Esophagus squamous epithelium (tissue), 5 donors: ENCODE measurements at regions not wholly inside any gene's neighbourhood (a gene's known extent, or its start where the extent isn't known, plus 50 kb on each side); places are given as distances from the start of the nearest gene placed in this dataset.
A peak's percentile ranks its signal among the peaks of the same experiment; 100 is the strongest.

Experiments
- DNase-seq: peaks from one replicate; lab custom pipeline; 2025; lab: John Stamatoyannopoulos, UW
- H3K27ac ChIP-seq, 4 donors: fragments of 200-600 bp; sonication (generic); one replicate each; pipeline ENCODE4 v1.5.1; 2016 to 2019; ENCODE audit warnings: mild to moderate bottlenecking in 1 of 4
- H3K27me3 ChIP-seq, 4 donors: fragments of 200-600 bp; sonication (generic); 1 replicate in 3 of 4; 2 replicates in 1 of 4; pipeline versions ENCODE4 v1.5.1 to v1.6.0; 2017 to 2021; ENCODE audit warnings: antibody characterized with exemption in 1 of 4
- H3K36me3 ChIP-seq, 3 donors: fragments of 200-600 bp; sonication (generic); one replicate each; pipeline ENCODE4 v1.5.1; 2016 to 2019
- H3K4me1 ChIP-seq, 3 donors: fragments of 200-600 bp; sonication (generic); one replicate each; pipeline ENCODE4 v1.5.1; 2017 to 2019
- H3K4me3 ChIP-seq, 4 donors: fragments of 200-600 bp; sonication (generic); 1 replicate in 3 of 4; 2 replicates in 1 of 4; pipeline ENCODE4 v1.5.1; 2016 to 2019; ENCODE audit warnings: mild to moderate bottlenecking in 2 of 4, moderate library complexity in 1 of 4
- H3K9me3 ChIP-seq, 3 donors: fragments of 200-600 bp; sonication (generic); one replicate each; pipeline ENCODE4 v1.5.1; 2016 to 2019
- POLR2A ChIP-seq, 4 donors: fragments of 450-650 bp; IDR thresholded peaks; one replicate each; pipeline ENCODE4 v1.6.1; 2017; ENCODE audit warnings: antibody characterized with exemption in 4 of 4, mild to moderate bottlenecking in 4 of 4, moderate library complexity in 3 of 4
- WGBS, 2 donors: methylation state at CpG; one replicate each; pipeline ENCODE4 v1.1.5; 2018; 5-methylcytosine and 5-hydroxymethylcytosine counted together
- intact Hi-C: fragments of 100-400 bp; cut with DNase I; formaldehyde crosslinking; loops from one replicate; pipeline ENCODE4 v1.15.0; 2022
- TF ChIP-seq, protein P1 (sequence below), 6 experiments: fragments of 450-650 bp in 4 of 6; fragments of 200-600 bp in 2 of 6; sonication (generic) in 2 of 6; IDR thresholded peaks; one replicate each; pipeline ENCODE4 v1.5.1; 2016 to 2019; ENCODE audit warnings: antibody characterized with exemption in 6 of 6, mild to moderate bottlenecking in 4 of 6, moderate library complexity in 4 of 6
- donor health status: DM: yes; HTN: yes; CAD: no.

DNA sequence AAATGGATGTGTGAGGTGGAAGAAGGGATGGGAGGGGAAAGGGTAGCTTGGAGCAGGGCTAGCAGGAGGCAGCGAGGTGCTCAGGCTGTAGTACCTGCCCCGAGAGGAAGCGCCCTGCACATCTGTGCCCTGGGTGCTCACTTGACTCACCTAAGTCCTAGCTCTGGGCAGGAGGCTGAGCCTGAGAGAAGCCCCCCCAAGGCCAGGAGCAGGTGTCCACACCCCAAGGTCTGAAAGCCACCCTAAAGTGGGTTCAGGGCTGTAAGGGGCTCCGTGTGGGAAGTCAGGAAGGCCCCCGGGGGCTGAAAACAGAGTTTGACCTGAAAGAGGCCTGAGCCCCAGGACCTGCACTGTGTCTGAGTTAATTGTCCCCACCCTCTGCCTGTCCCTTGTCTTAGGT, 95.8 kb upstream of the PODXL start:
- H3K36me3 ChIP-seq = no peaks in the 10 kb centered on the region
- H3K27me3 ChIP-seq = peaks cover 0 to 4% (median 0%) of the 10 kb centered on the region in 4 donors
- intact Hi-C loops = no loop called here
- no peak overlapping the region for H3K4me3 ChIP-seq
- no peak for DNase-seq
- H3K9me3 ChIP-seq = no peaks in the 10 kb centered on the region
- H3K4me1 ChIP-seq = peaks cover 0 to 6% (median 0%) of the 10 kb centered on the region in 3 donors
- no peak overlapping the region for H3K27ac ChIP-seq
- WGBS, 2 donors = 50 to 82% methylated on average over 1 to 3 of the region's 5 CpGs
- TF ChIP-seq, protein P1, sequence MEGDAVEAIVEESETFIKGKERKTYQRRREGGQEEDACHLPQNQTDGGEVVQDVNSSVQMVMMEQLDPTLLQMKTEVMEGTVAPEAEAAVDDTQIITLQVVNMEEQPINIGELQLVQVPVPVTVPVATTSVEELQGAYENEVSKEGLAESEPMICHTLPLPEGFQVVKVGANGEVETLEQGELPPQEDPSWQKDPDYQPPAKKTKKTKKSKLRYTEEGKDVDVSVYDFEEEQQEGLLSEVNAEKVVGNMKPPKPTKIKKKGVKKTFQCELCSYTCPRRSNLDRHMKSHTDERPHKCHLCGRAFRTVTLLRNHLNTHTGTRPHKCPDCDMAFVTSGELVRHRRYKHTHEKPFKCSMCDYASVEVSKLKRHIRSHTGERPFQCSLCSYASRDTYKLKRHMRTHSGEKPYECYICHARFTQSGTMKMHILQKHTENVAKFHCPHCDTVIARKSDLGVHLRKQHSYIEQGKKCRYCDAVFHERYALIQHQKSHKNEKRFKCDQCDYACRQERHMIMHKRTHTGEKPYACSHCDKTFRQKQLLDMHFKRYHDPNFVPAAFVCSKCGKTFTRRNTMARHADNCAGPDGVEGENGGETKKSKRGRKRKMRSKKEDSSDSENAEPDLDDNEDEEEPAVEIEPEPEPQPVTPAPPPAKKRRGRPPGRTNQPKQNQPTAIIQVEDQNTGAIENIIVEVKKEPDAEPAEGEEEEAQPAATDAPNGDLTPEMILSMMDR (IDR thresholded peaks at IDR 0.05) = no peak
- no peak for TF ChIP-seq POLR2A (IDR thresholded peaks at IDR 0.05)

- intact Hi-C loops = no loop called here
- Histone ChIP-seq H3K4me1 (peaks cover 0 to 6% (median 0%) of the 10 kb centered on the region in 3 donors), H3K27ac (no peak overlapping the region), H3K36me3 (no peaks in the 10 kb centered on the region), H3K9me3 (no peaks in the 10 kb centered on the region), H3K27me3 (peaks cover 0 to under 1% (median 0%) of the 10 kb centered on the region in 4 donors), H3K4me3 (no peak overlapping the region)
- DNase-seq = no peak
- WGBS, 2 donors = 75 to 85% methylated on average over 8 to 9 of the region's 13 CpGs
- TF ChIP-seq, protein P1 (IDR thresholded peaks at IDR 0.05) = no peak
- TF ChIP-seq POLR2A (IDR thresholded peaks at IDR 0.05) = no peak
These were observed 93.5 kb upstream of the PODXL start for GRCh38 chr7:131649879-131650278.

DNA sequence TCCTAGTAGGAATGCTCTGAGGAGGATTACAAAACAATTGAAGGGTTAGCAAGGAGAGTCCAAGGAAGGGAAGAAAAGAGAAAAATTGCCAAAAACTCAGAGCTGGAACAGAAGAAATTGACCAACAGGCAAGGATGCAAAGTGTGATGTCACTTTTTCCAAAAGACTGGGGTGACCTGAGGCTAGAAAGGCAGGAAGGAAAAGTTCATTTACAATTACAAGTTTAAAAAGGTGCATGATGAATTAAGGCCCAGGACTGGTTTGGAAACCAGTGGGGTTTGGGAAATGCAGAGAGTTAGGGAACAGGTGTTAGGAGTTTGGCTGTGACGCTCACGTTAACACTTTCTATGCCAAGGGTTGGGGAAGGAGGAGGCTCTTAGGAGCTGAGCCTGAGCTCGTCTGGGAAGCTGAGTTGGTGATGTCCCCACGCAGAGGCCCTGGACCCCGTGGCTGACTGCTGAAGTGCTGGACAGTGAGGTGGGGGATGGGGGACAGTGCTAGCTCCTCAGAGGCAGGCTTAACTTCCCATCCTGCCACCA, 92.6 kb upstream of the PODXL start:
- WGBS, 2 donors = 27 to 33% methylated on average over 5 of the region's 5 CpGs
- Histone ChIP-seq H3K4me3 (no peak overlapping the region), H3K4me1 (peaks cover 0 to 6% (median 0%) of the 10 kb centered on the region in 3 donors), H3K36me3 (no peaks in the 10 kb centered on the region), H3K9me3 (no peaks in the 10 kb centered on the region), H3K27me3 (no peaks in the 10 kb centered on the region), H3K27ac (peak overlapping the region in 2 of 4 donors; percentile 28 to 33)
- no peak for DNase-seq
- no peak for TF ChIP-seq POLR2A (IDR thresholded peaks at IDR 0.05)
- intact Hi-C loops = no loop called here

GRCh38 chr7:131648491-131648890, 92.1 kb upstream of the PODXL start:
- no peak for DNase-seq
- H3K27ac ChIP-seq = no peak overlapping the region
- WGBS, 2 donors = 30 to 50% methylated on average over 3 of the region's 3 CpGs
- peaks cover 0 to 6% (median 0%) of the 10 kb centered on the region in 3 donors for H3K4me1 ChIP-seq
- TF ChIP-seq POLR2A (IDR thresholded peaks at IDR 0.05) = no peak
- TF ChIP-seq, protein P1 (IDR thresholded peaks at IDR 0.05) = no peak
- H3K4me3 ChIP-seq = no peak overlapping the region
- intact Hi-C loops = no loop called here
- no peaks in the 10 kb centered on the region for H3K27me3 ChIP-seq
- H3K9me3 ChIP-seq = no peaks in the 10 kb centered on the region
- H3K36me3 ChIP-seq = no peaks in the 10 kb centered on the region

GRCh38 chr7:131646203-131646602, 89.8 kb upstream of the PODXL start:
- Histone ChIP-seq H3K27me3 (no peaks in the 10 kb centered on the region), H3K27ac (no peak overlapping the region), H3K4me3 (no peak overlapping the region), H3K4me1 (peaks cover 0 to 6% (median 0%) of the 10 kb centered on the region in 3 donors), H3K36me3 (no peaks in the 10 kb centered on the region), H3K9me3 (no peaks in the 10 kb centered on the region)
- TF ChIP-seq POLR2A (IDR thresholded peaks at IDR 0.05) = no peak
- TF ChIP-seq, protein P1 (IDR thresholded peaks at IDR 0.05) = no peak
- 92 to 93% methylated on average over 4 of the region's 4 CpGs for WGBS, 2 donors
- intact Hi-C loops = no loop called here
- DNase-seq = no peak
